ENCODE measurements at regions not wholly inside any gene's neighbourhood (a gene's known extent, or its start where the extent isn't known, plus 50 kb on each side); places are given as distances from the start of the nearest gene placed in this dataset.
"Not testable (repeated sequence)": the region's sequence is repeated elsewhere in the genome, so short reads cannot be mapped to it uniquely, and the experiment has no call there.

DNA sequence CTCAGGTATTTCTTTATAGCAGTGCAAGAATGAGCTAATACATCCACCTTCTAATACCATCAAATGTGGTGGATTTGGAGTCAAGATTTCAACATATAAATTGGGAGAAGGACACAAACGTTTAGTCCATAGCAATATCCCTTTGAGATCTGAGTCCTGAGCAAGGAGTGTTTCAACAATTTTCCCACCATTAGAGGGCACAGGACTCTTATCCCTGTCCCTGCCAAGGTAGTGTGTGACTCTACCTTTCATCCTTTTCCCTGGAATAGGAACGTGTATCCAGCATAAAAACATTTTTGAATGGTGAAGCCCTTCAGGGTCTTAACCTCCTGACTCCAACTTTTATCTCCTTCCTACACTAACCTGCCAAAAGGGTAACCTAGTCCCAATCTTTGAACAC lies 181.3 kb upstream of the SRD5A2 start:
- DNase-seq (no peak), FAIRE-seq (no peak)
- Histone ChIP-seq H3K27me3 (ENCODE audit: control insufficient read depth in 3 of 3, insufficient read depth in 3 of 3, low read length in 3 of 3) (no peaks in the 10 kb centered on the region), H3K9me3 (ENCODE audit: control insufficient read depth in 2 of 2, insufficient read depth in 1 of 2, low read depth in 1 of 2, low read length in 1 of 2) (peaks cover 0 to 2% of the 10 kb centered on the region in 2 donors), H3K27ac (ENCODE audit: low read depth in 1 of 3, low read length in 2 of 3) (no peak overlapping the region), H3K4me3 (ENCODE audit: low read depth in 1 of 3, low read length in 3 of 3) (no peak overlapping the region), H3K36me3 (ENCODE audit: control insufficient read depth in 3 of 3, insufficient read depth in 2 of 3, low read depth in 1 of 3, low read length in 3 of 3) (no peaks in the 10 kb centered on the region), H3K4me1 (ENCODE audit: control insufficient read depth in 3 of 3, insufficient read depth in 2 of 3, low read depth in 1 of 3, low read length in 2 of 3) (peaks cover 0 to 10% (median 0%) of the 10 kb centered on the region in 3 donors)
- WGBS, 3 donors = 22 to 41% (median 40%) methylated on average over 2 of the region's 2 CpGs

- not testable (repeated sequence) for H3K36me3 ChIP-seq (ENCODE audit: control insufficient read depth in 3 of 3, insufficient read depth in 2 of 3, low read depth in 1 of 3, low read length in 3 of 3); H3K27me3 ChIP-seq (ENCODE audit: control insufficient read depth in 3 of 3, insufficient read depth in 3 of 3, low read length in 3 of 3); FAIRE-seq; H3K27ac ChIP-seq (ENCODE audit: low read depth in 1 of 3, low read length in 2 of 3); H3K4me3 ChIP-seq (ENCODE audit: low read depth in 1 of 3, low read length in 3 of 3); H3K4me1 ChIP-seq (ENCODE audit: control insufficient read depth in 3 of 3, insufficient read depth in 2 of 3, low read depth in 1 of 3, low read length in 2 of 3); DNase-seq
- WGBS, 3 donors = 83 to 89% (median 85%) methylated on average over 2 of the region's 2 CpGs
- H3K9me3 ChIP-seq (ENCODE audit: control insufficient read depth in 2 of 2, insufficient read depth in 1 of 2, low read depth in 1 of 2, low read length in 1 of 2) = peaks cover 0 to 12% of the 10 kb centered on the region in 2 donors
Measured at GRCh38 chr2:31757351-31757750, 176.6 kb upstream of the SRD5A2 start.

DNA sequence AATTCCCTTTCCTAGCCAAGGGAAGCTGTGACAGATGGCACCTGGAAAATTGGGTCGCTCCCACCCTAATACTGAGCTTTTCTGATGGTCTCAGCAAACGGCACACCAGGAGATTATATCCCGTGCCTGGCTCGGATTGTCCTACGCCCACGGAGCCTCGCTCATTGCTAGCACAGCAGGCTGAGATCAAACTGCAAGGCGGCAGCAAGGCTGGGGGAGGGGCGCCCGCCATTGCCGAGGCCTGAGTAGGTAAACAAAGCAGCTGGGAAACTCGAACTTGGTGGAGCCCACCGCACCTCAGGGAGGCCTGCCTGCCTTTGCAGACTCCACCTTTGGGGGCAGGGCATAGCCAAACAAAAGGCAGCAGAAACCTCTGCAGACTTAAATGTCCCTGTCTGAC lies 168.0 kb upstream of the SRD5A2 start:
- not testable (repeated sequence) for H3K4me3 ChIP-seq (ENCODE audit: low read depth in 1 of 3, low read length in 3 of 3); H3K27me3 ChIP-seq (ENCODE audit: control insufficient read depth in 3 of 3, insufficient read depth in 3 of 3, low read length in 3 of 3); H3K27ac ChIP-seq (ENCODE audit: low read depth in 1 of 3, low read length in 2 of 3); H3K4me1 ChIP-seq (ENCODE audit: control insufficient read depth in 3 of 3, insufficient read depth in 2 of 3, low read depth in 1 of 3, low read length in 2 of 3); FAIRE-seq; DNase-seq; H3K36me3 ChIP-seq (ENCODE audit: control insufficient read depth in 3 of 3, insufficient read depth in 2 of 3, low read depth in 1 of 3, low read length in 3 of 3)
- 89 to 93% (median 90%) methylated on average over 13 of the region's 13 CpGs for WGBS, 3 donors
- peaks cover 0 to 13% of the 10 kb centered on the region in 2 donors for H3K9me3 ChIP-seq (ENCODE audit: control insufficient read depth in 2 of 2, insufficient read depth in 1 of 2, low read depth in 1 of 2, low read length in 1 of 2)

GRCh38 chr2:31748041-31748440 lies 167.3 kb upstream of the SRD5A2 start:
- Histone ChIP-seq H3K27me3 (ENCODE audit: control insufficient read depth in 3 of 3, insufficient read depth in 3 of 3, low read length in 3 of 3) (no peaks in the 10 kb centered on the region), H3K4me1 (ENCODE audit: control insufficient read depth in 3 of 3, insufficient read depth in 2 of 3, low read depth in 1 of 3, low read length in 2 of 3) (no peaks in the 10 kb centered on the region), H3K4me3 (ENCODE audit: low read depth in 1 of 3, low read length in 3 of 3) (no peak overlapping the region), H3K27ac (ENCODE audit: low read depth in 1 of 3, low read length in 2 of 3) (no peak overlapping the region), H3K9me3 (ENCODE audit: control insufficient read depth in 2 of 2, insufficient read depth in 1 of 2, low read depth in 1 of 2, low read length in 1 of 2) (peaks cover 0 to 13% of the 10 kb centered on the region in 2 donors), H3K36me3 (ENCODE audit: control insufficient read depth in 3 of 3, insufficient read depth in 2 of 3, low read depth in 1 of 3, low read length in 3 of 3) (no peaks in the 10 kb centered on the region)
- no peak for DNase-seq
- 35 to 79% (median 64%) methylated on average over 1 of the region's 1 CpG for WGBS, 3 donors
- no peak for FAIRE-seq

- Histone ChIP-seq H3K4me1 (ENCODE audit: control insufficient read depth in 3 of 3, insufficient read depth in 2 of 3, low read depth in 1 of 3, low read length in 2 of 3) (no peaks in the 10 kb centered on the region), H3K4me3 (ENCODE audit: low read depth in 1 of 3, low read length in 3 of 3) (no peak overlapping the region), H3K27ac (ENCODE audit: low read depth in 1 of 3, low read length in 2 of 3) (no peak overlapping the region), H3K36me3 (ENCODE audit: control insufficient read depth in 3 of 3, insufficient read depth in 2 of 3, low read depth in 1 of 3, low read length in 3 of 3) (no peaks in the 10 kb centered on the region), H3K9me3 (ENCODE audit: control insufficient read depth in 2 of 2, insufficient read depth in 1 of 2, low read depth in 1 of 2, low read length in 1 of 2) (no peaks in the 10 kb centered on the region), H3K27me3 (ENCODE audit: control insufficient read depth in 3 of 3, insufficient read depth in 3 of 3, low read length in 3 of 3) (no peaks in the 10 kb centered on the region)
- FAIRE-seq = no peak
- 50 to 77% (median 61%) methylated on average over 3 of the region's 3 CpGs for WGBS, 3 donors
- no peak for DNase-seq
Measured at GRCh38 chr2:31739161-31739560, 158.4 kb upstream of the SRD5A2 start.

- DNase-seq = peak in 1 of 2 donors; percentile 28
- WGBS, 3 donors = 62 to 71% (median 62%) methylated on average over 6 of the region's 6 CpGs
- no peak for FAIRE-seq
- Histone ChIP-seq H3K36me3 (ENCODE audit: control insufficient read depth in 3 of 3, insufficient read depth in 2 of 3, low read depth in 1 of 3, low read length in 3 of 3) (no peaks in the 10 kb centered on the region), H3K9me3 (ENCODE audit: control insufficient read depth in 2 of 2, insufficient read depth in 1 of 2, low read depth in 1 of 2, low read length in 1 of 2) (no peaks in the 10 kb centered on the region), H3K4me3 (ENCODE audit: low read depth in 1 of 3, low read length in 3 of 3) (no peak overlapping the region), H3K4me1 (ENCODE audit: control insufficient read depth in 3 of 3, insufficient read depth in 2 of 3, low read depth in 1 of 3, low read length in 2 of 3) (no peaks in the 10 kb centered on the region), H3K27me3 (ENCODE audit: control insufficient read depth in 3 of 3, insufficient read depth in 3 of 3, low read length in 3 of 3) (no peaks in the 10 kb centered on the region), H3K27ac (ENCODE audit: low read depth in 1 of 3, low read length in 2 of 3) (no peak overlapping the region)
Measured at GRCh38 chr2:31736695-31737454, 156.1 kb upstream of the SRD5A2 start.

- DNase-seq (no peak), FAIRE-seq (no peak)
- Histone ChIP-seq H3K36me3 (ENCODE audit: control insufficient read depth in 3 of 3, insufficient read depth in 2 of 3, low read depth in 1 of 3, low read length in 3 of 3) (no peaks in the 10 kb centered on the region), H3K9me3 (ENCODE audit: control insufficient read depth in 2 of 2, insufficient read depth in 1 of 2, low read depth in 1 of 2, low read length in 1 of 2) (no peaks in the 10 kb centered on the region), H3K27ac (ENCODE audit: low read depth in 1 of 3, low read length in 2 of 3) (no peak overlapping the region), H3K27me3 (ENCODE audit: control insufficient read depth in 3 of 3, insufficient read depth in 3 of 3, low read length in 3 of 3) (no peaks in the 10 kb centered on the region), H3K4me3 (ENCODE audit: low read depth in 1 of 3, low read length in 3 of 3) (no peak overlapping the region), H3K4me1 (ENCODE audit: control insufficient read depth in 3 of 3, insufficient read depth in 2 of 3, low read depth in 1 of 3, low read length in 2 of 3) (no peaks in the 10 kb centered on the region)
- WGBS, 3 donors = 77 to 89% (median 80%) methylated on average over 2 of the region's 2 CpGs
Measured at GRCh38 chr2:31735716-31736115, 155.0 kb upstream of the SRD5A2 start.

- Histone ChIP-seq H3K36me3 (ENCODE audit: control insufficient read depth in 3 of 3, insufficient read depth in 2 of 3, low read depth in 1 of 3, low read length in 3 of 3) (no peaks in the 10 kb centered on the region), H3K27ac (ENCODE audit: low read depth in 1 of 3, low read length in 2 of 3) (no peak overlapping the region), H3K9me3 (ENCODE audit: control insufficient read depth in 2 of 2, insufficient read depth in 1 of 2, low read depth in 1 of 2, low read length in 1 of 2) (peaks cover 0 to 3% of the 10 kb centered on the region in 2 donors), H3K27me3 (ENCODE audit: control insufficient read depth in 3 of 3, insufficient read depth in 3 of 3, low read length in 3 of 3) (no peaks in the 10 kb centered on the region), H3K4me3 (ENCODE audit: low read depth in 1 of 3, low read length in 3 of 3) (no peak overlapping the region), H3K4me1 (ENCODE audit: control insufficient read depth in 3 of 3, insufficient read depth in 2 of 3, low read depth in 1 of 3, low read length in 2 of 3) (no peaks in the 10 kb centered on the region)
- DNase-seq (peak; percentile 22 to 30), FAIRE-seq (no peak)
- WGBS, 3 donors = 65 to 76% (median 67%) methylated on average over 5 of the region's 5 CpGs
Measured at GRCh38 chr2:31729442-31730092, 148.8 kb upstream of the SRD5A2 start.
